Omental fat pad (tissue), 3 donors: ENCODE measurements at regions not wholly inside any gene's neighbourhood (a gene's known extent, or its start where the extent isn't known, plus 50 kb on each side); places are given as distances from the start of the nearest gene placed in this dataset.

ENCODE experiments used
- ATAC-seq: fragments of 150-250 bp; one replicate; pipeline ENCODE4 v1.9.1; 2016; ENCODE audit warnings: mild to moderate bottlenecking, moderate library complexity; ENCODE audit not compliant: low FRiP score
- DNase-seq: peaks from one replicate; pipeline ENCODE4 v3.0.0-alpha.2; 2019; ENCODE audit warnings: low spot score
- TF ChIP-seq, protein P1 (sequence below), 3 donors: fragments of 450-650 bp; IDR thresholded peaks; one replicate each; pipeline ENCODE4 v1.5.1; 2016 to 2017; ENCODE audit warnings: antibody characterized with exemption in 3 of 3, mild to moderate bottlenecking in 3 of 3, moderate library complexity in 2 of 3

DNA sequence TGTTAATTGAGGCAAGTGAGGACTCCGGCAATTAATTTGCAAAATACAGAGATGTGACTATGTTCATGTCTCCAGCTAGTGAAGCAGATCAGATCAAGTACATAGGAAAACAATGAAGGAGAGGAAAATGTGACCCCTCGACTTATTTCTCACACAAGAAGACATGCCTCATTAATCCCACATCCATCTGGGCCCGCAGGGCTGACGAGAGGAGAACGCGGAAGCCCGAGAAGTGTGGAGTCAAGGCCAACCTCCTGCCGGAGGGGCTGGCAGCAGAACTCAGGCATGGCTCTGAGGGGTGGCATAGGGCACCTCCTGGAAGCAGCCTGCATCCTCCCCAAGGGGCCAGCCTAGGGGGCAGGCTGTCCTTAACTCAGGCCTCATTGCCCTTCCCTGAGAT, 54.4 kb downstream of the ZNF503 start:
- DNase-seq: no peak
- ATAC-seq: no peak
- TF ChIP-seq, protein P1, sequence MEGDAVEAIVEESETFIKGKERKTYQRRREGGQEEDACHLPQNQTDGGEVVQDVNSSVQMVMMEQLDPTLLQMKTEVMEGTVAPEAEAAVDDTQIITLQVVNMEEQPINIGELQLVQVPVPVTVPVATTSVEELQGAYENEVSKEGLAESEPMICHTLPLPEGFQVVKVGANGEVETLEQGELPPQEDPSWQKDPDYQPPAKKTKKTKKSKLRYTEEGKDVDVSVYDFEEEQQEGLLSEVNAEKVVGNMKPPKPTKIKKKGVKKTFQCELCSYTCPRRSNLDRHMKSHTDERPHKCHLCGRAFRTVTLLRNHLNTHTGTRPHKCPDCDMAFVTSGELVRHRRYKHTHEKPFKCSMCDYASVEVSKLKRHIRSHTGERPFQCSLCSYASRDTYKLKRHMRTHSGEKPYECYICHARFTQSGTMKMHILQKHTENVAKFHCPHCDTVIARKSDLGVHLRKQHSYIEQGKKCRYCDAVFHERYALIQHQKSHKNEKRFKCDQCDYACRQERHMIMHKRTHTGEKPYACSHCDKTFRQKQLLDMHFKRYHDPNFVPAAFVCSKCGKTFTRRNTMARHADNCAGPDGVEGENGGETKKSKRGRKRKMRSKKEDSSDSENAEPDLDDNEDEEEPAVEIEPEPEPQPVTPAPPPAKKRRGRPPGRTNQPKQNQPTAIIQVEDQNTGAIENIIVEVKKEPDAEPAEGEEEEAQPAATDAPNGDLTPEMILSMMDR (IDR thresholded peaks at IDR 0.05): no peak

DNA sequence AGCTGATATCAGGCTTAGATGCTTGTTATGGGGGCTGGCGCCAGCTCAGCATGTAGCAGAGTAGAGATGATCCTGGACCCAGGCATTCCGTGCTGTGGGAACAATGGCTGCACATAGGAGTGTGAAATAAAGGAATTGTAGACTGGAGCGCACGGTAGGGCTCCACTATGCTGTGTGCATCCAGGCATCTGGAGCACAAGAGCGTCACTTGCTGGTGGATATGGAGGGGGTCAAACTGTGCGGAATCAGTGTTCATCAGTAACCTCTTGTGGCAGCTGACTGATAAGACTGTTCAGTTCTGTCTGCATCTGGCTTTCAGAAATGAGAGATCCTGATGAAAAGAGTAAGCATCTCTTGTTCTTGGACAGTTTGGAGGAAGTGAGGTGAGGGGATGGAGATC, 55.8 kb downstream of the ZNF503 start:
- ATAC-seq (no peak), DNase-seq (no peak)
- TF ChIP-seq, protein P1 (IDR thresholded peaks at IDR 0.05): no peak

DNA sequence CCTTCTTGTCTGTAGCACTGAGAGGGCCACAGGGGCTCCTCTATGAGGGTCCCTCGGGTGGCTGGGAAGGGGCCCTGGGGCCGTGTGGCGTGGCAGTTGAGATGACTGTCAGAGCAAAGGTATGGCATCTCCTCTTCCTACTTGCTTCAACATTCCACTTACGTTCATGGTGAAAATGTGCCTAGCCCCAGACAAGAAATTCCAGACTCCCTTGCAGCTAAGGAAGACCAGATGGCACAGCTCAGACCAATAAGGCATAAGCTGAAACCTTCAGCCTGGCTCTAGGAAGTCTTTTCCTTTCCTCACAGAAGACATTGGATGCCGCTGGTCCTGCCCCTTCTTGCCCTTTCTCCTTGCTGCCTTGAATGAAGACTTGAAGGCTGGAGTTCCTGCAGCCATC, 57.4 kb downstream of the ZNF503 start:
- DNase-seq (no peak), ATAC-seq (no peak)
- TF ChIP-seq, protein P1 (IDR thresholded peaks at IDR 0.05): no peak

DNA sequence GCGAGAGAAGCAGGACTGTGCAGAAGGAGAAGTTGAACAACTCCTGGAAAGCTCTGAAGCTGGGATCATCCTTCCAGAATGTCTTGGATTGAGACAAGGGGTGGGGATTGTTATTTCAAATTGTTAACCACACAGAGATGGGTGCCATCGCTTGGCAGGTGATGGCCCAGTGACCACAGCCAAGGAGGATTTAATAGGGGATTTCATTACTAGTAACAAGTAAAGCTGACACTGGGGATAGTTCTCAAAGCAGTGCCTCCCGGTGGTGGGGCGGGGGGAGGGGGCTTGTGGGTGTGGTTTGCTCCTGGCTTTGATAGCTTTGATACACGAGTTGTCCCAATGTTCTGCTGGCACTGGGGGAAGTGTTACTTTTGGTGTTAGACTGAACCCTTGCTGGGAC, 59.2 kb downstream of the ZNF503 start:
- no peak for DNase-seq
- ATAC-seq: no peak
- TF ChIP-seq, protein P1 (IDR thresholded peaks at IDR 0.05): no peak

DNA sequence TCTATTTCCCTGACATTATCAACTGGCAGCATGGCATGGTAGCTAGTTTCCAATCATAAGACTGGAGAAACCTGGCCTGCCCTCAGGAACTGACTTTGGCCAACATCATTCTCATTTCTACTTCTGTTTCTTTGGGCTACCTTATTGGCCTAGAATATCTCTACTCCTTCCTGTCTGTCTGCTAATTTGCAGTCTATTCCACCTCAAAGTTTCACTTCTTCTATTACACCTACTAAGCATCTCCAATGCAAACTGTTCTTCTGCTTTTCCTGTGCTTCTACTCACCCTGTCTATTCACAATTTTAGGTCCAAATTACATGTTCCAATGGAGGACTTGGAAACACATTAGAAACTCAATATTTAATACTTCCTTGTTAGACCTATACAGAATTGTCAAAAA, 65.6 kb downstream of the ZNF503 start:
- DNase-seq: no peak
- TF ChIP-seq, protein P1 (IDR thresholded peaks at IDR 0.05): no peak
- ATAC-seq: no peak

DNA sequence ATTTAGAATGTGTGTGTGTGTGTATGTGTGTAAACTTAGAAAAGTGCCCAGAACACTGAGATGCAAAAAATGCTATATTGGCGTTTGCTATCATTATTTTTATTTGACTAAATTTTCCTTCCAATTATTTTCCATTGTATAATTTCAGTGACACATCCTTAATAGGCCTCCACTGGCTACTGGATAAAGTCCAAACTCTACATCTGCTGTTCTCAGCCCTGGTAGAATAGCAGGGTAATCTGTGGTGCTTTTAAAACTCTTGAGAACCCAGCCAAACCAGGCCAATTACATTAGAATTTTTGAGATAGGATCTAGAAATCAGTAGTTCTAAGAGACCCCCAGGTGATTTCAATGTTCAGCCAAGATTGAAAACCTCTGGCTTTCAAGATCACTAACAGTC, 66.4 kb downstream of the ZNF503 start:
- ATAC-seq: no peak
- no peak for DNase-seq
- TF ChIP-seq, protein P1 (IDR thresholded peaks at IDR 0.05): no peak

DNA sequence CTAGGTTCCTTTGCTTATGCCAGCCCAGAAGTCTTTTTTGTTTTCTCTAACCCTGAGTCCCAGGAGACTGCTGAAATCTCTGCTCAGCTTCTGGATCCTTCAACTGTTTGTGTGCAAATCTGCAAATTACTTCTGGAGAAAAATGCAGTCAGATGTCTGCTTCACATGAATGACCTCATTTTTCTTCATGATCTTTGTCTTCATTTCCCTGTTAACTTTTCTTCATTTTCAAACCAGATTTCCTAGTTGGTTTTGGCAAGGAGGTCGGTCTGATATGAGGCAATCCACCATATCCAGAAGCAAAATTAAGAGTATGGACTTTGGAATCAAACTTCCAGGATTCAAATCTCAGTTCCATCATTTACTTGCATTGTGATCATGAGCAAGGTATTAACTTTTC, 66.8 kb downstream of the ZNF503 start:
- no peak for DNase-seq
- ATAC-seq: no peak
- TF ChIP-seq, protein P1 (IDR thresholded peaks at IDR 0.05): no peak
